ENCODE measurements at regions not wholly inside any gene's neighbourhood (a gene's known extent, or its start where the extent isn't known, plus 50 kb on each side); places are given as distances from the start of the nearest gene placed in this dataset.

DNA sequence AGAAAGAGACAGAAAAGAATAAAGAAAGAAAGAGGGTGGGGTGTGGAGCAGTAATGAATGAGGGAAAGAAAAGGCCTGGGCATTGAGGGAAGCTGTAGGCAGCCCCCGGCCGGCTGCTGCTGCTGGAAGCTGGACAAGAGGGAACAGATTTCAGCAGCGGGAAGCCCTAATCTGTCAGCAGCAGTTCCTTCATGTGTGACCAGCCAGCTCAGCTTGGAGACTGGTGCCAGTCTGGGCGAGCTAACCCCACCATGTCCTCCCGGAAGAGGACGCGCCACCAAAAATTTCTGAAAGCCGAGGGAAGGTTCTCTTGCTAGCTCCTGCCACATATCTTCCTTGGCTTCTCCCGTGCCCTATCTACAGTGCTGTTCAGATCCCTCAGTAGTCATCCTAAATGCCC, 236.8 kb downstream of the GRIN2B start:
- TF ChIP-seq CTCF (IDR thresholded peaks at IDR 0.05; ENCODE audit: low read depth, low read length), result no peak
- no peak for DNase-seq (ENCODE audit: extremely low read depth, low read depth)

GRCh38 chr12:13740149-13740545, 241.3 kb downstream of the GRIN2B start:
- DNase-seq (ENCODE audit: extremely low read depth, low read depth), result no peak
- TF ChIP-seq CTCF (IDR thresholded peaks at IDR 0.05; ENCODE audit: low read depth, low read length), result no peak

DNA sequence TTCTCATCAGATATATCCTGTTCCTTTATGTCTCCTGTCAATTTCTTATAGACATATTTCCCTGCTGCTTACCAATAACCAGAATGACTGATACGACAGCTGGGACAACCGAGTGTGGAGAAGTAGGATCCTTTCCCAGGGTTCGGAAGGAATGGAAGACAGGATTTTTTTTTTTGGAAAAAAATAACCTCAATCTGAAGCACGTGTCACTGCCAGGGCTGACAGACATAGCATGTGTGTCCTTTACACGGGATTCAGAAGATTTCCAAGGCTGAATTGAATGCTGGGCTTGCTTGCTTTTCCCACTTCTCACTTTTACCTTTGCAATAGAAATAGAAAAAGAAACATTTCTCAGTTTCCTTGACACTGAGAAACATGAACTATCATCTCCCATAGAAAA, 245.7 kb downstream of the GRIN2B start:
- DNase-seq (ENCODE audit: extremely low read depth, low read depth), result no peak
- no peak for TF ChIP-seq CTCF (IDR thresholded peaks at IDR 0.05; ENCODE audit: low read depth, low read length)

GRCh38 chr12:13734584-13735152, 246.7 kb downstream of the GRIN2B start:
- DNase-seq (ENCODE audit: extremely low read depth, low read depth), result no peak
- TF ChIP-seq CTCF (IDR thresholded peaks at IDR 0.05; ENCODE audit: low read depth, low read length), result no peak

DNA sequence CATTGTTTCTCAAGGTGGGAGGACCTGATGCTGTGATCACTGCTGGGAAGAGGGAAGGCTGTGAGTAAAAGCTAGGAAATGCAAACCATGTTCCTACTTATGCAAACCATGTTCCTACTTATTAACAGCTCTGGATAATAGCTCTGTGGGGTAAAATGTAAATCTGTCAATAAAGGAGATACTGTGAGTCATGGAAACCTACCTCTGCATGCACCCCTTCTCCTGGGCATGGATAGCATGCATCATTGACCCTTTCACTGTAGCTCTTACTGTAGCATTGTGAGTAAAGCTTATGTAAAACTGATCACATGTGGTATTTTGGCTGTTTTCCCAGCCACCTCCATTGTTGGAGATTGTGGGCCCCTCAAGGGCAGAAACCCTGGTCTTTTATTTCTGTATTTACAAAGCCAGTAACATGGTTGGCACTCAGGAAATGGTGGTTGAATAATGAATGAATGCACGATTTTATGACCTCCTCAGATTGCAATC, 253.7 kb downstream of the GRIN2B start:
- no peak for TF ChIP-seq CTCF (IDR thresholded peaks at IDR 0.05; ENCODE audit: low read depth, low read length)
- DNase-seq (ENCODE audit: extremely low read depth, low read depth), result no peak

GRCh38 chr12:13725049-13725448, 256.4 kb downstream of the GRIN2B start:
- no peak for DNase-seq (ENCODE audit: extremely low read depth, low read depth)
- TF ChIP-seq CTCF (IDR thresholded peaks at IDR 0.05; ENCODE audit: low read depth, low read length), result no peak

- DNase-seq (ENCODE audit: extremely low read depth, low read depth), result no peak
- TF ChIP-seq CTCF (IDR thresholded peaks at IDR 0.05; ENCODE audit: low read depth, low read length), result no peak
Observed at GRCh38 chr12:13724136-13724535, 257.3 kb downstream of the GRIN2B start.
